ENCODE measurements at regions not wholly inside any gene's neighbourhood (a gene's known extent, or its start where the extent isn't known, plus 50 kb on each side); places are given as distances from the start of the nearest gene placed in this dataset.

DNA sequence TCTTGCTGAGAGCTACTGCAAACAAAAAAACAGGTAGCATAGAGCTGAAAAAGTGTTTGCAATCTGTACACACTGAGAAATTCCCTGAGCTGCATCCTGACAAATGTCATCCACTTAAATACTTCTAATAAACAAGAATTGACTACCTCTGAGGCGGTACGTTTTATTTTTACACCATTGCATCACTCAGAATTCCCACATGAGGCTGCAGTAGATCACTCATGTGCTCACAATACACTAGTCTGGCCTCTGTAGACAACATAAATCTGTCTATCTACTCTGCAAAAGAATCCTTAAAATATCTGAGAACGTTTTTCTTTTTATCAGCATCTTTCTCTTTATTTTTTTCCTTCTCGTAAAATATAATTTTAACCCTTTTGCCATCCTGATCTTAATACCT is 661.4 kb downstream of the EPHA7 start:
- TF ChIP-seq, protein P1, sequence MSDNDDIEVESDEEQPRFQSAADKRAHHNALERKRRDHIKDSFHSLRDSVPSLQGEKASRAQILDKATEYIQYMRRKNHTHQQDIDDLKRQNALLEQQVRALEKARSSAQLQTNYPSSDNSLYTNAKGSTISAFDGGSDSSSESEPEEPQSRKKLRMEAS (IDR thresholded peaks at IDR 0.05; ENCODE audit: low read depth, low read length), result no peak
- TF ChIP-seq CTCF (IDR thresholded peaks at IDR 0.05; ENCODE audit: low read depth, low read length), result no peak
- no peak for TF ChIP-seq MYC (IDR thresholded peaks at IDR 0.05; ENCODE audit: low read depth, low read length)
- no peak for TF ChIP-seq POLR2A (IDR thresholded peaks at IDR 0.05; ENCODE audit: extremely low read depth, insufficient read length)
